ENCODE measurements at regions not wholly inside any gene's neighbourhood (a gene's known extent, or its start where the extent isn't known, plus 50 kb on each side); places are given as distances from the start of the nearest gene placed in this dataset.

GRCh38 chr3:43203022-43203421 is 83.3 kb upstream of the SNRK start:
- no peak for TF ChIP-seq EP300 (IDR thresholded peaks at IDR 0.05; ENCODE audit: borderline replicate concordance)
- no peak for TF ChIP-seq NFIC (IDR thresholded peaks at IDR 0.05)
- no peak for TF ChIP-seq TEAD4 (IDR thresholded peaks at IDR 0.05)
- TF ChIP-seq CEBPB (IDR thresholded peaks at IDR 0.05), result no peak
- no peak for TF ChIP-seq YY1 (IDR thresholded peaks at IDR 0.05; ENCODE audit: low read depth)
- TF ChIP-seq MAX (IDR thresholded peaks at IDR 0.05), result no peak
- TF ChIP-seq RAD21 (IDR thresholded peaks at IDR 0.05; ENCODE audit: low read depth), result no peak
- TF ChIP-seq, protein P1, sequence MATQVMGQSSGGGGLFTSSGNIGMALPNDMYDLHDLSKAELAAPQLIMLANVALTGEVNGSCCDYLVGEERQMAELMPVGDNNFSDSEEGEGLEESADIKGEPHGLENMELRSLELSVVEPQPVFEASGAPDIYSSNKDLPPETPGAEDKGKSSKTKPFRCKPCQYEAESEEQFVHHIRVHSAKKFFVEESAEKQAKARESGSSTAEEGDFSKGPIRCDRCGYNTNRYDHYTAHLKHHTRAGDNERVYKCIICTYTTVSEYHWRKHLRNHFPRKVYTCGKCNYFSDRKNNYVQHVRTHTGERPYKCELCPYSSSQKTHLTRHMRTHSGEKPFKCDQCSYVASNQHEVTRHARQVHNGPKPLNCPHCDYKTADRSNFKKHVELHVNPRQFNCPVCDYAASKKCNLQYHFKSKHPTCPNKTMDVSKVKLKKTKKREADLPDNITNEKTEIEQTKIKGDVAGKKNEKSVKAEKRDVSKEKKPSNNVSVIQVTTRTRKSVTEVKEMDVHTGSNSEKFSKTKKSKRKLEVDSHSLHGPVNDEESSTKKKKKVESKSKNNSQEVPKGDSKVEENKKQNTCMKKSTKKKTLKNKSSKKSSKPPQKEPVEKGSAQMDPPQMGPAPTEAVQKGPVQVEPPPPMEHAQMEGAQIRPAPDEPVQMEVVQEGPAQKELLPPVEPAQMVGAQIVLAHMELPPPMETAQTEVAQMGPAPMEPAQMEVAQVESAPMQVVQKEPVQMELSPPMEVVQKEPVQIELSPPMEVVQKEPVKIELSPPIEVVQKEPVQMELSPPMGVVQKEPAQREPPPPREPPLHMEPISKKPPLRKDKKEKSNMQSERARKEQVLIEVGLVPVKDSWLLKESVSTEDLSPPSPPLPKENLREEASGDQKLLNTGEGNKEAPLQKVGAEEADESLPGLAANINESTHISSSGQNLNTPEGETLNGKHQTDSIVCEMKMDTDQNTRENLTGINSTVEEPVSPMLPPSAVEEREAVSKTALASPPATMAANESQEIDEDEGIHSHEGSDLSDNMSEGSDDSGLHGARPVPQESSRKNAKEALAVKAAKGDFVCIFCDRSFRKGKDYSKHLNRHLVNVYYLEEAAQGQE (IDR thresholded peaks at IDR 0.05; ENCODE audit: low read depth), result no peak

DNA sequence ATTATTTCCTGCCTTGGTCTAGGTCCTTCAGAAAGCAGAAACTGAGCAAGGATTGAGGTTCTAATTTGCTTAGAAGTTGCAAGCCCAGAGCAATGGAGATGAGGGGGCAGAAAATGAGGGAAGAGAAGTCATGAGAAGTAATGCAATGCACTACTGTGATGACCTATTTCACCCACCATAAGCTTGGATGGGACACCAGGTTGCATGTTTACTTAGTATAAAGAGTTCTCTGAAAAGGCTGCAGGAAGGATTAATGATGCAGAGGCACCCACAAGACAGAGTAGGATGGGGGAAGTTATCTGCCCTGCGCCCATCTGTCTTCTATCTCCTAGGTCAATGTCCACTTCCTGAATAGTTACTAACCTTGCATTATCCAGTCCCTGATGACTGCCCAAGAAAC is 84.8 kb upstream of the SNRK start:
- TF ChIP-seq RAD21 (IDR thresholded peaks at IDR 0.05; ENCODE audit: low read depth) (no peak), MAX (IDR thresholded peaks at IDR 0.05) (no peak), CREB1 (IDR thresholded peaks at IDR 0.05; ENCODE audit: low read depth) (no peak), ZBTB7A (IDR thresholded peaks at IDR 0.05; ENCODE audit: low read depth) (no peak), CEBPB (IDR thresholded peaks at IDR 0.05) (no peak), TAF1 (IDR thresholded peaks at IDR 0.05; ENCODE audit: low read depth) (no peak), FOXM1 (IDR thresholded peaks at IDR 0.05; ENCODE audit: borderline replicate concordance, low read depth) (no peak), TEAD4 (IDR thresholded peaks at IDR 0.05) (no peak), EGR1 (IDR thresholded peaks at IDR 0.05) (no peak), YY1 (IDR thresholded peaks at IDR 0.05; ENCODE audit: low read depth) (no peak), EP300 (IDR thresholded peaks at IDR 0.05; ENCODE audit: borderline replicate concordance) (no peak), TCF12 (IDR thresholded peaks at IDR 0.05; ENCODE audit: low read depth) (no peak), NFIC (IDR thresholded peaks at IDR 0.05) (no peak)
- TF ChIP-seq, protein P2, sequence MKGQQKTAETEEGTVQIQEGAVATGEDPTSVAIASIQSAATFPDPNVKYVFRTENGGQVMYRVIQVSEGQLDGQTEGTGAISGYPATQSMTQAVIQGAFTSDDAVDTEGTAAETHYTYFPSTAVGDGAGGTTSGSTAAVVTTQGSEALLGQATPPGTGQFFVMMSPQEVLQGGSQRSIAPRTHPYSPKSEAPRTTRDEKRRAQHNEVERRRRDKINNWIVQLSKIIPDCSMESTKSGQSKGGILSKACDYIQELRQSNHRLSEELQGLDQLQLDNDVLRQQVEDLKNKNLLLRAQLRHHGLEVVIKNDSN (IDR thresholded peaks at IDR 0.05), result no peak
- TF ChIP-seq, protein P1 (IDR thresholded peaks at IDR 0.05; ENCODE audit: low read depth), result no peak

DNA sequence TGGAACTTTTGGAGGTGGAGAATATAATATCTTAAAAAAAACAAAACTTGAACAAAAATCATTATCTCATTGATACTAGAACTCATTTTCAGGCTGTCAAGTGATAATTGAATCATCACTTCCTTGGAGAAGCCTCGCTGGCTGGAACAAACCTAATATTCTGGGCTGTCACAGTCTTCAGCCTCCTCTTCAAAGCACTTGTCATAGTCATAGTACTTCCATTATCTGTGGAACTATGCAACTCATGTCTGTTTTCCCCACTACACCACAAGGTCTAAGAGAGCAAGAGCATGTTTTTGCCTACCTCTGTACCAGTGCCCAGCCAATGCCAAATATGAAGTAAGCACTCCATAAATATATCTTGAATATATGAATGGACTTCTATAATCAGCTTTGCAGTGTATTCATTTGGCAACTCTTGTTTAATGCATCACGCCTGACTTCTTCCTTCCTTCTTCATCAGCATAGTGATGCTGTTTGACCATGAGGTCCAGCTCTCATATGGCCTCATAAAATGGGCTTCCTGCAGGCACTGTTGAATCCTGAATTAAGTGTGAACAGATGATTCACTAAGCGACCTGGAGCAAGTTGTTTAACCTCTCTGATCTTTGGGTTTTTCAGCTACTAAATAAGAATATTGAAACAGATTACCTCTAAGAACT is 86.6 kb upstream of the SNRK start:
- no peak for TF ChIP-seq NFIC (IDR thresholded peaks at IDR 0.05)
- TF ChIP-seq RAD21 (IDR thresholded peaks at IDR 0.05; ENCODE audit: low read depth), result no peak
- TF ChIP-seq EP300 (IDR thresholded peaks at IDR 0.05; ENCODE audit: borderline replicate concordance), result no peak
- no peak for TF ChIP-seq TEAD4 (IDR thresholded peaks at IDR 0.05)
- TF ChIP-seq EGR1 (IDR thresholded peaks at IDR 0.05), result no peak
- TF ChIP-seq TCF12 (IDR thresholded peaks at IDR 0.05; ENCODE audit: low read depth), result no peak

DNA sequence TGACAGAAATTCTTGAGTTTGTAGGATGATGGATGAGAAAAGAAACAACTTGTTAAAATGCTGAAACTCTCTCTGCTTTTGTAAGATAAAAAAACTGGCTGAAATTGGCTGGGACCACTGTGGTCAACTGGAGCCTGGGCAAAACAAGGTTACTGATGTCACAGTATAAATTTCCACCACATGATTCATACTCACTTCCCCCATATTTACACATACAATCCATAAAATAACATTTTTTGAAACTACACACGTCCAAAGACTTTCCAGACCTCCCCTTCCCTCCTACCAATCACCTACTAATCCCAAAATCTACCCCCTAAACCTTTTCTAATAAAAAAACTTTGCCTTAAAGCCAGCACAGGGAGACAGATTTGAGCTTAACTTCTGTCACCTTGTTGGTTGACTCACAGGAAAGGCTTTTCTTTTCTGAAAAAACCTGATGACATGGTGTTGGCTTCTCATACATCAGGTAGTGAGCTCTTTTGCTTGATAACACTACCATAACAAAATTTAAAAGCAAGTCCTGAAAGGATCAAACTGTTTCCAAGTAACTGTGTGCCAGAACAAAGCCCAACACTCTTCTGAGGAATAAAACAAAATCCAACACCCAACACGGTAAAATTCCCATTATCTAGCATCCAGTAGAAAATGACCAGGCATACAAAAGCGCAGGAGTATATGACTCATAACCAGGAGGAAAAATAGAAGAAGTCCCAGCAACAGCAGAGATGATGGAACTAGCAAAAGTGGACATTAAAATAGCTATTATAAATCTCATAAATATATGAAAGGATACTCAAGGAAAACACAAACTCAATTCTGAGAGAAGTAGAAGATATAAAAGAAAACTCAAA is 87.3 kb upstream of the SNRK start:
- TF ChIP-seq, protein P2 (IDR thresholded peaks at IDR 0.05), result no peak
- TF ChIP-seq NFIC (IDR thresholded peaks at IDR 0.05), result no peak
- no peak for TF ChIP-seq YY1 (IDR thresholded peaks at IDR 0.05; ENCODE audit: low read depth)

- TF ChIP-seq TCF12 (IDR thresholded peaks at IDR 0.05; ENCODE audit: low read depth) (no peak), CREB1 (IDR thresholded peaks at IDR 0.05; ENCODE audit: low read depth) (no peak), FOXM1 (IDR thresholded peaks at IDR 0.05; ENCODE audit: borderline replicate concordance, low read depth) (no peak), EGR1 (IDR thresholded peaks at IDR 0.05) (no peak), NFIC (IDR thresholded peaks at IDR 0.05) (no peak), EP300 (IDR thresholded peaks at IDR 0.05; ENCODE audit: borderline replicate concordance) (no peak), ZBTB7A (IDR thresholded peaks at IDR 0.05; ENCODE audit: low read depth) (no peak), TEAD4 (IDR thresholded peaks at IDR 0.05) (no peak), RAD21 (IDR thresholded peaks at IDR 0.05; ENCODE audit: low read depth) (no peak), MAX (IDR thresholded peaks at IDR 0.05) (no peak), TAF1 (IDR thresholded peaks at IDR 0.05; ENCODE audit: low read depth) (no peak), CEBPB (IDR thresholded peaks at IDR 0.05) (no peak), YY1 (IDR thresholded peaks at IDR 0.05; ENCODE audit: low read depth) (no peak)
- TF ChIP-seq, protein P1 (IDR thresholded peaks at IDR 0.05; ENCODE audit: low read depth), result no peak
- TF ChIP-seq, protein P2 (IDR thresholded peaks at IDR 0.05), result no peak
These were observed 88.0 kb upstream of the SNRK start for GRCh38 chr3:43198301-43198700.

Data from Ishikawa (cell line).